ENCODE measurements at regions not wholly inside any gene's neighbourhood (a gene's known extent, or its start where the extent isn't known, plus 50 kb on each side); places are given as distances from the start of the nearest gene placed in this dataset.

DNA sequence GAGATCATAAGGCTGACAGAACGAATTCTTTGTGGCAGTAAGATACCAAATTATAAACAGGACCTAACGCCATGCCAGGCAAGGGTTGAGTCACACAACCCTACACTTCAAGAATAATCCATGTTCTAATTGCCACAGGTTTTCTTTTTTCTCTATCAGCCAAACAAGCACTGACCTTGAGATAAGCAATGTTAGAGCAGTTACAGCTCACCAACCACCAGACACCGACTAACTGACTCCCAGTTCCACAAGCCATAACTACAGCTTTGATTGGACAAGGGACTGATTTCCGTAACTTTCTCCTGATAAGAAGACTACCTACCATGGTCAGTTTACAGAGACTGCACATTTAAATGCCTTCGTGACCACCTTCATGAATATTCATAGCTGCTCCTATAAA, 149.6 kb downstream of the PTPRU start:
- ChIA-PET POLR2A (no interaction called here), CTCF (interaction anchor here (0.7 kb wide), 1 partner anchor 136 kb away, joined by 3 read pairs; no protein-coding TSS in a partner anchor)
- Histone ChIP-seq H3K27me3 (ENCODE audit: control insufficient read depth, insufficient read depth, low read length) (no peaks in the 10 kb centered on the region), H3K36me3 (ENCODE audit: control insufficient read depth, insufficient read depth, low read length) (no peaks in the 10 kb centered on the region), H3K4me3 (ENCODE audit: low read depth, low read length) (no peak overlapping the region)
- no peak for TF ChIP-seq CTCF (IDR thresholded peaks at IDR 0.05; ENCODE audit: insufficient read depth, low read depth, low read length)
- no peak for DNase-seq (ENCODE audit: low read depth)

DNA sequence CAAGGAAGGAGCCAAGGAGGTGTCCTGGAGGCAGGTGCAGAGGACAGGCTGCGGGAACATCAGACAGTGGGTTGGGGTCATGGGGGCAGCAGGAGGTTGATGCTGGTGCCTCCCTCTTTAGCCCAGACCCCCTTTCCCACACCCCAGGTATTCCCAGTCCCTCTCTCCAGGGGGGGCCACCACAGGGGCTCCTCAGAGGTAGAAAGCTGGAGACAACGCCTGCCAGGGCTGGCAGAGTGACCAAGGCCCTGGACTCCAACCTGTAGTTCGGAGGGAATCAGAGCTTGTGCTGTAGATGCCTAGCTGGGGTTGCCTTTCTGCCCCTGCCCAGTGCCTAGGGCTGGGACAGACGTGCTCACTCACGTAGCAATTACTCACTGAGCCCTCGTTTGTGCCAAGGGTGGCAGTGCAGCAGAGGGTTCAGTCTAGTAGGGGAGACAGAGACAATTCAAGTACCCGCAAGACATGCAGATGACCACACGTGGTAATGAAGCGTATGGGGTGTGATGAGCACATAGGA, 148.2 kb downstream of the PTPRU start:
- H3K36me3 ChIP-seq (ENCODE audit: control insufficient read depth, insufficient read depth, low read length), result no peaks in the 10 kb centered on the region
- no peak for TF ChIP-seq CTCF (IDR thresholded peaks at IDR 0.05; ENCODE audit: insufficient read depth, low read depth, low read length)
- ChIA-PET POLR2A (no interaction called here), CTCF (no interaction called here)
- no peak for DNase-seq (ENCODE audit: low read depth)
- no peak overlapping the region for H3K4me3 ChIP-seq (ENCODE audit: low read depth, low read length)
- no peaks in the 10 kb centered on the region for H3K27me3 ChIP-seq (ENCODE audit: control insufficient read depth, insufficient read depth, low read length)

- ChIA-PET CTCF (no interaction called here), POLR2A (no interaction called here)
- no peaks in the 10 kb centered on the region for H3K36me3 ChIP-seq (ENCODE audit: control insufficient read depth, insufficient read depth, low read length)
- H3K4me3 ChIP-seq (ENCODE audit: low read depth, low read length), result no peak overlapping the region
- no peak for TF ChIP-seq CTCF (IDR thresholded peaks at IDR 0.05; ENCODE audit: insufficient read depth, low read depth, low read length)
- DNase-seq (ENCODE audit: low read depth), result no peak
- H3K27me3 ChIP-seq (ENCODE audit: control insufficient read depth, insufficient read depth, low read length), result no peaks in the 10 kb centered on the region
These were observed 147.5 kb downstream of the PTPRU start for GRCh38 chr1:29383746-29384371.

DNA sequence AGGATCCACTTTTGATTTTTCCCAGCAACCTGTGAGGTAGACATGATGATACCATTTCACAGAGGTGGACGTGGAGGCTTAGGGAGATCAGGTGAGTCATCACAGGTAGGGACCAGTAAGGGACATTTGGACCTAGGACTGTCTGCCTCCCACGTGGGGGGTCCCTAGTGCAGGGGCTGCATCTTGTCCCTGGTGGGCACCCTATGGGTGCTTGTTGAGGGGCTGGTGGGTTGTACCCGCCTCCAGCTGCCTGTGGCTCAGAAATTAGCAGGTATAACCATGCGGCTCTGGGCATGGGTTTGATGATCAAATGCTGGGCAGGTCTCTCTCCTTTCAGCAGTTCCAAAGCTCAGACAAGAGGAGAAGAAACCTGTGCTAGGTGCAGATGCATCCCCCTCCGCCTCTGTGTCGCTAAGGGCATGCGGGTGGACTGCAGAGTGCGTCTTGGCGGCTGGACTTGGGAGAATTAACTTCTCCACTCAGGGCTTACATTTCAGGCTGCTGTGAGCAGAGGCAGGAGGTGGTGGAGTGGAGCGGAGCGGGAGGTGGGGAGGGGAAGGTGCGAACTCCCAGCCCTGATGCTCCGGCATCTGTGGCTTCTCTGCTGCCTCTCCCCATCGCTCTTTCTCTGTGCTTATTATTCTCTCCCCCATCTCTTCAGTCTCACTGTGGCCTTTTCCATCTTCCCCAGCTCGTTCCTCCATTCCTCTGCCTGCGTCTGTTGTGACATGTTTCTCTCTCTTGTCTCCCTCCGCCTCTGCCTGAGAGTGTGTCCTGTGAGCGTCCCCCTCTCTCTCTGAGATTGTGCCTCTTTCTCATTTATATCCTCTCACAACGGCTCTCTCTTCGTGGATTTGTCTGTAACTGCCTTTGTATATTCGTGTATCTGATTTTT, 146.8 kb downstream of the PTPRU start:
- CTCF ChIA-PET, result no interaction called here

More for the DNA sequence above, 146.8 kb downstream of the PTPRU start:
- TF ChIP-seq CTCF (IDR thresholded peaks at IDR 0.05; ENCODE audit: insufficient read depth, low read depth, low read length), result no peak
- POLR2A ChIA-PET, result no interaction called here
- DNase-seq (ENCODE audit: low read depth), result no peak
- Histone ChIP-seq H3K4me3 (ENCODE audit: low read depth, low read length) (no peak overlapping the region), H3K27me3 (ENCODE audit: control insufficient read depth, insufficient read depth, low read length) (no peaks in the 10 kb centered on the region), H3K36me3 (ENCODE audit: control insufficient read depth, insufficient read depth, low read length) (no peaks in the 10 kb centered on the region)

All from BJ (cell line).